Psoas muscle (tissue), 7 donors: ENCODE measurements at regions not wholly inside any gene's neighbourhood (a gene's known extent, or its start where the extent isn't known, plus 50 kb on each side); places are given as distances from the start of the nearest gene placed in this dataset.

Experiments
- ATAC-seq, 4 donors: fragments of 200-7000 bp; cut with Tn5 transposase; one replicate each; pipeline ENCODE4 v1.9.1; 2020; ENCODE audit warnings: moderate library complexity in 3 of 4, mild to moderate bottlenecking in 2 of 4
- DNase-seq, 2 donors: peaks; one replicate each; pipeline ENCODE4 v3.0.0-alpha.2; 2020
- H3K27ac ChIP-seq: fragments of 200-600 bp; one replicate; pipeline ENCODE4 v1.8.0; 2022
- H3K27me3 ChIP-seq, 3 donors: fragments of 200-600 bp in 1 of 3; one replicate each; pipeline versions ENCODE4 v1.6.1 to v1.8.0; 2013 to 2022; ENCODE audit warnings: low read length in 2 of 3, mild to moderate bottlenecking in 2 of 3, moderate library complexity in 1 of 3; ENCODE audit not compliant: insufficient read depth in 3 of 3
- H3K36me3 ChIP-seq, 2 donors: fragments of 200-600 bp in 1 of 2; one replicate each; pipeline versions ENCODE4 v1.6.1 to v1.8.0; 2013 to 2022; ENCODE audit warnings: low read depth in 1 of 2, mild to moderate bottlenecking in 1 of 2, moderate library complexity in 1 of 2; ENCODE audit not compliant: insufficient read depth in 1 of 2
- H3K4me1 ChIP-seq: fragments of 200-600 bp; one replicate; pipeline ENCODE4 v1.8.0; 2022
- H3K4me3 ChIP-seq: fragments of 200-600 bp; one replicate; pipeline ENCODE4 v1.8.0; 2022; ENCODE audit warnings: mild to moderate bottlenecking
- H3K9me3 ChIP-seq: fragments of 200-600 bp; one replicate; pipeline ENCODE4 v1.8.0; 2022
- WGBS, 3 donors: extraction: QIAGEN DNeasy Blood & Tissue Kit; methylation state at CpG; one replicate each; pipeline versions ENCODE4 v1.1.6 to v1.1.7; 2013; 5-methylcytosine and 5-hydroxymethylcytosine counted together
- intact Hi-C, 2 donors: fragments of 100-400 bp; cut with DNase I; formaldehyde crosslinking; loops; one replicate each; pipeline versions ENCODE4 v1.11.0 to v1.14.2; 2022
- TF ChIP-seq, protein P1 (sequence below): fragments of 200-600 bp; IDR thresholded peaks from one replicate; pipeline ENCODE4 v1.8.0; 2022; ENCODE audit warnings: antibody characterized with exemption
- donor health status: healthy with polysubstance abuse.
- donor health status: DM: no; HTN: no; CAD: no; lungs with moderate emphysema.
- donor health status: Bipolar disorder and iron deficiency.
- donor health status: healthy.
- donor health status: DM: yes; HTN: yes; CAD: no.
- donor health status: DM: no; HTN: no; CAD: no.
- donor health status: DM: yes; HTN: yes; CAD: no.

DNA sequence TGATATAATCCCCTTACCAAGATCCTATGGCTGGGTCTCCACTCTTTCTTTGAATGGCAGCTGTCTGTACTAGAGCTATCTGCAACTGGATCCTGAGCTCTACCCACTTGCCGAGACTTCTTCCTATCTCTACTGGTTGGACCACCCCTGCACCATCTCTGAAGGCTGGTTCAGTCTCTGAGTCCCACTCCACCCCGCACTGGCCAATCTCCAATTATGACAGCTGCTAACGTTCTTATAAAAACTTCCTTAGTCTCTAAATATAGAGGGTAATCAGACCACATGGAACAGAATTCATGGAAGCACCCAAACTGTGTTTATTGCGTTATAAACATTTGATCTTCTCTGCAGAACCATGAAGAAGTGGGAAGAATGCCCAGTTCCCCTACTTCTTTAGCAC lies 186.6 kb upstream of the EEA1 start:
- Histone ChIP-seq H3K9me3 (no peaks in the 10 kb centered on the region), H3K4me3 (no peak overlapping the region), H3K27ac (peak overlapping the region; percentile 44), H3K27me3 (no peaks in the 10 kb centered on the region), H3K4me1 (peaks cover 21% of the 10 kb centered on the region), H3K36me3 (no peaks in the 10 kb centered on the region)
- 12 to 16% (median 13%) methylated on average over 4 of the region's 4 CpGs for WGBS, 3 donors
- TF ChIP-seq, protein P1, sequence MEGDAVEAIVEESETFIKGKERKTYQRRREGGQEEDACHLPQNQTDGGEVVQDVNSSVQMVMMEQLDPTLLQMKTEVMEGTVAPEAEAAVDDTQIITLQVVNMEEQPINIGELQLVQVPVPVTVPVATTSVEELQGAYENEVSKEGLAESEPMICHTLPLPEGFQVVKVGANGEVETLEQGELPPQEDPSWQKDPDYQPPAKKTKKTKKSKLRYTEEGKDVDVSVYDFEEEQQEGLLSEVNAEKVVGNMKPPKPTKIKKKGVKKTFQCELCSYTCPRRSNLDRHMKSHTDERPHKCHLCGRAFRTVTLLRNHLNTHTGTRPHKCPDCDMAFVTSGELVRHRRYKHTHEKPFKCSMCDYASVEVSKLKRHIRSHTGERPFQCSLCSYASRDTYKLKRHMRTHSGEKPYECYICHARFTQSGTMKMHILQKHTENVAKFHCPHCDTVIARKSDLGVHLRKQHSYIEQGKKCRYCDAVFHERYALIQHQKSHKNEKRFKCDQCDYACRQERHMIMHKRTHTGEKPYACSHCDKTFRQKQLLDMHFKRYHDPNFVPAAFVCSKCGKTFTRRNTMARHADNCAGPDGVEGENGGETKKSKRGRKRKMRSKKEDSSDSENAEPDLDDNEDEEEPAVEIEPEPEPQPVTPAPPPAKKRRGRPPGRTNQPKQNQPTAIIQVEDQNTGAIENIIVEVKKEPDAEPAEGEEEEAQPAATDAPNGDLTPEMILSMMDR: no peak
- no peak for DNase-seq
- intact Hi-C loops: no loop called here
- peak; percentile 38 to 70 (median 54) for ATAC-seq

DNA sequence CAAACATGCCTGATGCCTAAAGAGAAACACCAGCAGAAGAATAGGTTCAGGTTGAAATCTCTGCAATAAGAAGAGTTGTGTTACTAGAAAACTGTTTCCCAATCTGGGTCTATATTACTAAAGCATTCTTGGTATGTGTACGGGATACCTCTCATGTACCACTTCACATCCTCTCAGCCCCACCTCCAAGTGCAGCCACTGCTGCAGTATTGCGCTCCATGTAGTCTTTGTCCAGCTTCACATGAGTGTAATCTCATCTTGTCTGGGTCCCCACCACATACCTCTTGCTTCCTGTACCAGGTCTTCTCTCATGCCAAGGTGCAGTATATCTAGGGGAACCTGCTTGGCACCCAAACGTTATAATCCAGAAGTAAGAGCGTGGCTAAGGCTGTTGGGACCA lies 187.5 kb upstream of the EEA1 start:
- H3K27ac ChIP-seq: no peak overlapping the region
- 88 to 97% (median 91%) methylated on average over 4 of the region's 4 CpGs for WGBS, 3 donors
- intact Hi-C loops: no loop called here
- H3K9me3 ChIP-seq: no peaks in the 10 kb centered on the region
- no peak for ATAC-seq
- DNase-seq: no peak
- no peaks in the 10 kb centered on the region for H3K27me3 ChIP-seq
- peaks cover 21% of the 10 kb centered on the region for H3K4me1 ChIP-seq
- TF ChIP-seq, protein P1: no peak
- H3K4me3 ChIP-seq: no peak overlapping the region
- no peaks in the 10 kb centered on the region for H3K36me3 ChIP-seq

DNA sequence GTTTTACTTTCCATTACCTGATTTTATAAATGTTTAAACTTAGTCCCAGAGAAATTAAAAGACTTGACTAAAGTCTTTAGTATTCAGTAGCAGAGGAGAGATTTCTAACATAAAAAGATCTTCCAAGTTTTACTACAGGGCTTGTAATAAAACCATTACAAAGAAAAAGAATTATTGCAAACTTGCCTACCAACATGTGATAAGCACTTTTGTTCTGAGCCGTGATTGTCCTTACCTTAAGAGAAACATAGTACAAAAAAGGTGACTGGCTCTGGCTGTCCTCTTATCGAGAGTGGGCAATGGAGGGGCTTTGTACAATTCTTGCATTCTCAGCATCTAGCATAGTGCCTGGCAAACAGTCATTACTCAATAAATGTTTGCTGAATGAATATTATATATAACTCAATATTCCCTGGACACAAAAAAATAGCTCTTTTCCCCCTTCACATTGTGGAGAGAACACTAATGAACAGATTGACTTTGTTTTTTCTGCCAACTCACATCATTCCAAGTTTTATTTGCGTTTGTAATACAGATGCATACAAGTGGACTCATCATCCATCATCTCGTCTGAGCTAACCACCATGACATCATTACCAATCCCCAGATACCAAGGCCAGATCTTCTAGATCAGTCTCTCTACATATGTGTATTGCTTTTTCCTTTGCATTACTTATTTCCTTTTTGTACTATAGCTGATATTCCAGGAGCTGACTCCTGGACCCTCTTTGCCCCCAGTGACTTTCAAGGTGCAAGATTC lies 192.8 kb upstream of the EEA1 start:
- WGBS, 3 donors: 76 to 80% (median 78%) methylated on average over 4 of the region's 4 CpGs
- Histone ChIP-seq H3K4me1 (peaks cover 25% of the 10 kb centered on the region), H3K4me3 (no peak overlapping the region), H3K27ac (no peak overlapping the region), H3K9me3 (no peaks in the 10 kb centered on the region), H3K27me3 (no peaks in the 10 kb centered on the region), H3K36me3 (no peaks in the 10 kb centered on the region)
- ATAC-seq (no peak), DNase-seq (no peak)
- TF ChIP-seq, protein P1: no peak
- intact Hi-C loops: no loop called here

DNA sequence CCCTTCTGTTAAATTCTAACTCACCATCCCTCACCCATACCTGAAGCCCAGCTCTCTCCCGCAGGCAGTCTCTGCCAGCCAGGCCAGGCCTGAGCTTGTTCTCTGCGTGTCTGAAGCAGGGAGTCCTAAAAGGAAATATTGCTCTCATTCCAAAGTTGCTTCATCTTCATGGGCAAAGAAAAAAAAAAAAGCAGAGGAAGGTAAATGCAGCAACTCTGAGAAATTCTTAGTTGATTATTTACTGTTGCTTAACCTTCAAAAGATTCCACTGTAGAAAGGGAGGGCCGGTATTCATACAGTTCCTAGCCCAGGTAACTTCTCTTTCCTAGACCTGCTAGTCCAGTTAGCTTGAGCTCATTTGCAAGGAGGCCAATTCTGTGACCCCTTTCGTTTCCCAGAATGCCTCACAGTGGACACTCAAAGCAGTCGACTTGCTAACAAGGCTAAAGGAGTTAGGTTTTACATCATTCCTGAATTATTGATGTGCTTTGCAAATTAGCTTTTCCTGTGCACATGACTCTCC lies 193.5 kb upstream of the EEA1 start:
- ATAC-seq (no peak), DNase-seq (no peak)
- intact Hi-C loops: no loop called here
- Histone ChIP-seq H3K4me3 (no peak overlapping the region), H3K4me1 (peaks cover 32% of the 10 kb centered on the region), H3K36me3 (no peaks in the 10 kb centered on the region), H3K27ac (peak overlapping the region; percentile 33), H3K27me3 (no peaks in the 10 kb centered on the region), H3K9me3 (no peaks in the 10 kb centered on the region)
- TF ChIP-seq, protein P1: no peak
- 63 to 76% (median 64%) methylated on average over 5 of the region's 5 CpGs for WGBS, 3 donors
